Thoracic aorta (tissue), 2 donors: ENCODE measurements at regions not wholly inside any gene's neighbourhood (a gene's known extent, or its start where the extent isn't known, plus 50 kb on each side); places are given as distances from the start of the nearest gene placed in this dataset.

Experiments used
- ATAC-seq: fragments of 150-250 bp; one replicate; pipeline ENCODE4 v1.8.0; 2017; ENCODE audit warnings: low read depth; ENCODE audit not compliant: insufficient number of reproducible peaks, low FRiP score
- DNase-seq: peaks from one replicate; pipeline ENCODE4 v3.0.0-alpha.2; 2020; ENCODE audit warnings: low spot score
- H3K27ac ChIP-seq, 2 donors: fragments of 200-600 bp; sonication (generic); 1 replicate in 1 of 2; 2 replicates in 1 of 2; pipeline ENCODE4 v1.5.1; 2016; ENCODE audit warnings: mild to moderate bottlenecking in 2 of 2, moderate library complexity in 2 of 2
- H3K27me3 ChIP-seq: fragments of 200-600 bp; sonication (generic); replicated peaks from 2 replicates; pipeline ENCODE4 v1.6.0; 2016; ENCODE audit warnings: mild to moderate bottlenecking; ENCODE audit not compliant: insufficient read depth
- H3K36me3 ChIP-seq: fragments of 200-600 bp; sonication (generic); one replicate; pipeline ENCODE4 v1.5.1; 2016
- H3K4me1 ChIP-seq, 2 donors: fragments of 200-600 bp; sonication (generic); 1 replicate in 1 of 2; 2 replicates in 1 of 2; pipeline versions ENCODE4 v1.5.1 to v1.6.0; 2016; ENCODE audit warnings: low read depth in 2 of 2, mild to moderate bottlenecking in 1 of 2; ENCODE audit not compliant: control insufficient read depth in 1 of 2
- H3K4me3 ChIP-seq: fragments of 200-600 bp; sonication (generic); 2 replicates; pipeline ENCODE4 v1.5.1; 2016; ENCODE audit warnings: mild to moderate bottlenecking
- H3K9me3 ChIP-seq: fragments of 200-600 bp; sonication (generic); 2 replicates; pipeline ENCODE4 v1.5.1; 2016
- CTCF ChIP-seq: fragments of 200-600 bp; sonication (generic); IDR thresholded peaks from one replicate; pipeline ENCODE4 v1.5.1; 2019; ENCODE audit warnings: antibody characterized with exemption

- no peak for TF ChIP-seq CTCF
- Histone ChIP-seq H3K27me3 (no peaks in the 10 kb centered on the region), H3K27ac (no peak overlapping the region), H3K4me1 (no peaks in the 10 kb centered on the region), H3K4me3 (no peak overlapping the region), H3K36me3 (no peaks in the 10 kb centered on the region), H3K9me3 (no peaks in the 10 kb centered on the region)
- no peak for DNase-seq
- ATAC-seq: no peak
Observed at GRCh38 chr7:119969763-119970162, 303.2 kb upstream of the KCND2 start.

GRCh38 chr7:119974972-119975371 is 298.0 kb upstream of the KCND2 start:
- TF ChIP-seq CTCF: no peak
- no peak overlapping the region for H3K27ac ChIP-seq
- H3K9me3 ChIP-seq: no peaks in the 10 kb centered on the region
- no peak for ATAC-seq
- DNase-seq: no peak
- no peaks in the 10 kb centered on the region for H3K36me3 ChIP-seq
- H3K4me1 ChIP-seq: no peaks in the 10 kb centered on the region
- no peak overlapping the region for H3K4me3 ChIP-seq
- H3K27me3 ChIP-seq: no peaks in the 10 kb centered on the region

GRCh38 chr7:119982884-119983283 is 290.1 kb upstream of the KCND2 start:
- no peak overlapping the region for H3K27ac ChIP-seq
- TF ChIP-seq CTCF: no peak
- H3K36me3 ChIP-seq: no peaks in the 10 kb centered on the region
- H3K4me3 ChIP-seq: no peak overlapping the region
- no peaks in the 10 kb centered on the region for H3K9me3 ChIP-seq
- no peaks in the 10 kb centered on the region for H3K4me1 ChIP-seq
- DNase-seq: no peak
- ATAC-seq: no peak
- H3K27me3 ChIP-seq: no peaks in the 10 kb centered on the region

- no peaks in the 10 kb centered on the region for H3K27me3 ChIP-seq
- H3K36me3 ChIP-seq: no peaks in the 10 kb centered on the region
- H3K4me1 ChIP-seq: no peaks in the 10 kb centered on the region
- no peak for TF ChIP-seq CTCF
- DNase-seq (no peak), ATAC-seq (no peak)
- no peaks in the 10 kb centered on the region for H3K9me3 ChIP-seq
- no peak overlapping the region for H3K27ac ChIP-seq
- no peak overlapping the region for H3K4me3 ChIP-seq
Observed at GRCh38 chr7:119983468-119983867, 289.5 kb upstream of the KCND2 start.

GRCh38 chr7:119984247-119984646 is 288.7 kb upstream of the KCND2 start:
- no peaks in the 10 kb centered on the region for H3K36me3 ChIP-seq
- TF ChIP-seq CTCF: no peak
- DNase-seq (no peak), ATAC-seq (no peak)
- no peaks in the 10 kb centered on the region for H3K27me3 ChIP-seq
- no peak overlapping the region for H3K4me3 ChIP-seq
- no peaks in the 10 kb centered on the region for H3K9me3 ChIP-seq
- H3K4me1 ChIP-seq: no peaks in the 10 kb centered on the region
- H3K27ac ChIP-seq: no peak overlapping the region
